DND-41 (cell line): ENCODE measurements at regions not wholly inside any gene's neighbourhood (a gene's known extent, or its start where the extent isn't known, plus 50 kb on each side); places are given as distances from the start of the nearest gene placed in this dataset.

ENCODE experiments used
- CTCF ChIP-seq: IDR thresholded peaks from 2 replicates; pipeline ENCODE4 v1.5.1; 2012; ENCODE audit warnings: borderline replicate concordance, low read length, moderate library complexity, mild to moderate bottlenecking; ENCODE audit not compliant: poor library complexity, severe bottlenecking; ENCODE audit errors: extremely low read depth
- EZH2 ChIP-seq: IDR thresholded peaks from 3 replicates; pipeline ENCODE4 v1.6.1; 2012; ENCODE audit warnings: borderline replicate concordance, low read depth, mild to moderate bottlenecking, moderate library complexity, low read length, inconsistent platforms; ENCODE audit not compliant: severe bottlenecking

- TF ChIP-seq CTCF (no peak), EZH2 (no peak)
These were observed 470.8 kb upstream of the ZMIZ1 start for GRCh38 chr10:78597796-78598555.
